BLaER1 treated with 17β-estradiol and CSF1 and Interleukin-3, amounts not matched to agents 10 nM and 100 nM (cell line): ENCODE measurements at regions not wholly inside any gene's neighbourhood (a gene's known extent, or its start where the extent isn't known, plus 50 kb on each side); places are given as distances from the start of the nearest gene placed in this dataset.

Experiments used
- H3K27ac ChIP-seq, 11 experiments: shearing (Covaris generic); formaldehyde crosslinking; 2 replicates each; pipeline ENCODE4 v1.8.1; 2022
- H3K27me3 ChIP-seq, 11 experiments: shearing (Covaris generic); formaldehyde crosslinking; 2 replicates each; pipeline ENCODE4 v1.8.1; 2022
- H3K36me3 ChIP-seq, 11 experiments: shearing (Covaris generic); formaldehyde crosslinking; 2 replicates each; pipeline ENCODE4 v1.8.1; 2022
- H3K4me1 ChIP-seq, 10 experiments: shearing (Covaris generic); formaldehyde crosslinking; 2 replicates each; pipeline ENCODE4 v1.8.1; 2022
- H3K4me2 ChIP-seq, 11 experiments: shearing (Covaris generic); formaldehyde crosslinking; 2 replicates each; pipeline ENCODE4 v1.8.1; 2022
- H3K4me3 ChIP-seq, 10 experiments: shearing (Covaris generic); formaldehyde crosslinking; 2 replicates each; pipeline ENCODE4 v1.8.1; 2022
- H3K9ac ChIP-seq, 11 experiments: shearing (Covaris generic); formaldehyde crosslinking; 2 replicates each; pipeline ENCODE4 v1.8.1; 2022
- H3K9me3 ChIP-seq, 11 experiments: shearing (Covaris generic); formaldehyde crosslinking; replicated peaks in 1 of 11; 2 replicates each; pipeline ENCODE4 v1.8.1; 2022
- H4K20me1 ChIP-seq, 11 experiments: shearing (Covaris generic); formaldehyde crosslinking; 2 replicates each; pipeline ENCODE4 v1.8.1; 2022
- Cebpa-rat ChIP-seq, 11 experiments: shearing (Covaris generic); IDR thresholded peaks; 2 replicates each; pipeline ENCODE4 v1.8.1; 2022

GRCh38 chr16:52103791-52104190 is 443.2 kb downstream of the TOX3 start:
- H4K20me1 ChIP-seq: no peaks in the 10 kb centered on the region
- TF ChIP-seq Cebpa-rat (IDR thresholded peaks at IDR 0.05): no peak

DNA sequence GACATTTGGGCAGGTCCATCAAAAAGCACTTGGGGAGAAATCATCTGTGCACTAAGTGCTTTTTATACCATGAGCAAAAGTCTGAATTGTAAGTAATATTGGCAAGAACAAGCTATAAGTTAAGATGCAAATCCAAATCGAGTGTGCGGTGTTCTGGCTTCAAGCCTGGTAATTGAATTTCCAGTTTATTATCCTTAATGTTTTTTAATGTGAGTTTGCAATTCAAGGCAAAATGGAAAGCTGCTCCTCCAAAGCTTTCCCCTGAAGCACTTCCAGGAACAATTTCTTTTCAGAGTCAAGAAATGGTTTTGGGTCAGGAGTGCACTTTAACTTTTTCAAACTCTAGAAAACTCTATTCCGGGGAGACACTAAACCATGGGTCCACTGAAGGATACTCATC is 445.7 kb downstream of the TOX3 start:
- Histone ChIP-seq H3K27me3 (no peaks in the 10 kb centered on the region), H3K4me3 (no peak overlapping the region), H3K4me2 (no peak overlapping the region), H3K9me3 (no peaks in the 10 kb centered on the region), H3K27ac (no peak overlapping the region), H3K9ac (no peak overlapping the region), H4K20me1 (no peaks in the 10 kb centered on the region), H3K36me3 (no peaks in the 10 kb centered on the region), H3K4me1 (no peaks in the 10 kb centered on the region)
- no peak for TF ChIP-seq Cebpa-rat (IDR thresholded peaks at IDR 0.05)

More at GRCh38 chr16:52103791-52104190, 443.2 kb downstream of the TOX3 start:
- Histone ChIP-seq H3K27ac (no peak overlapping the region), H3K36me3 (no peaks in the 10 kb centered on the region), H3K27me3 (no peaks in the 10 kb centered on the region), H3K9me3 (no peaks in the 10 kb centered on the region), H3K4me3 (no peak overlapping the region), H3K4me2 (no peak overlapping the region), H3K9ac (no peak overlapping the region), H3K4me1 (no peaks in the 10 kb centered on the region)

GRCh38 chr16:52099382-52099781 is 447.6 kb downstream of the TOX3 start:
- H3K9me3 ChIP-seq: no peaks in the 10 kb centered on the region
- no peak overlapping the region for H3K4me3 ChIP-seq

GRCh38 chr16:52095471-52095870 is 451.5 kb downstream of the TOX3 start:
- Histone ChIP-seq H4K20me1 (no peaks in the 10 kb centered on the region), H3K4me2 (no peak overlapping the region), H3K4me3 (no peak overlapping the region), H3K9me3 (no peaks in the 10 kb centered on the region), H3K27ac (no peak overlapping the region), H3K27me3 (no peaks in the 10 kb centered on the region), H3K9ac (no peak overlapping the region), H3K36me3 (no peaks in the 10 kb centered on the region), H3K4me1 (no peaks in the 10 kb centered on the region)
- no peak for TF ChIP-seq Cebpa-rat (IDR thresholded peaks at IDR 0.05)

More at GRCh38 chr16:52099382-52099781, 447.6 kb downstream of the TOX3 start:
- Histone ChIP-seq H3K27ac (no peak overlapping the region; a peak in 1 of 22 replicates), H3K4me2 (no peak overlapping the region), H4K20me1 (no peaks in the 10 kb centered on the region), H3K36me3 (no peaks in the 10 kb centered on the region), H3K27me3 (no peaks in the 10 kb centered on the region), H3K4me1 (no peaks in the 10 kb centered on the region), H3K9ac (no peak overlapping the region)
- TF ChIP-seq Cebpa-rat (IDR thresholded peaks at IDR 0.05): no peak

GRCh38 chr16:52092126-52092525 is 454.8 kb downstream of the TOX3 start:
- no peaks in the 10 kb centered on the region for H3K27me3 ChIP-seq
- H3K4me3 ChIP-seq: no peak overlapping the region
- no peak overlapping the region for H3K9ac ChIP-seq
- no peak overlapping the region for H3K27ac ChIP-seq
- H3K36me3 ChIP-seq: no peaks in the 10 kb centered on the region
- no peak for TF ChIP-seq Cebpa-rat (IDR thresholded peaks at IDR 0.05)
- no peaks in the 10 kb centered on the region for H3K4me1 ChIP-seq
- H3K4me2 ChIP-seq: no peak overlapping the region
- no peaks in the 10 kb centered on the region for H3K9me3 ChIP-seq
- H4K20me1 ChIP-seq: no peaks in the 10 kb centered on the region

DNA sequence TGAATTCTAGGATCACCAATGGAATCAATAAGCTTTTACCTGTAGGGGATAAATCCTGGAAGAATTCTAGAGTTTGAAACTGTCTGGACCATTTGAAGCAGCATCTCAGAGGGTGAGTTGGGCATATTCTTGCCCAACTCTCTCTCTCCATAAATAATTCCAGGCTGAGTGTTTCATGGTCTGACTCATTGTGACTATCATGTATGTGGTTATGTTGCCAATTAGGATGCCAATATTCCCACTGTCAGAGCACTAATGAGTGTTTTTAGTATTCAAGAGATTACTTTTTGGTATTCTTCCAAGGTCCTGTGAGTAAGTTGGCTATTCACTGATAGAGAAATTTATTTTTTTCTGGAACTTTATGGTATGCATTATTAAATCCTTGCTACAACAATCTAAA is 456.9 kb downstream of the TOX3 start:
- no peaks in the 10 kb centered on the region for H3K27me3 ChIP-seq
- H4K20me1 ChIP-seq: no peaks in the 10 kb centered on the region
- H3K36me3 ChIP-seq: no peaks in the 10 kb centered on the region
- no peaks in the 10 kb centered on the region for H3K9me3 ChIP-seq
- TF ChIP-seq Cebpa-rat (IDR thresholded peaks at IDR 0.05): no peak
- no peak overlapping the region for H3K4me2 ChIP-seq
- H3K9ac ChIP-seq: no peak overlapping the region
- H3K4me3 ChIP-seq: no peak overlapping the region
- no peaks in the 10 kb centered on the region for H3K4me1 ChIP-seq
- no peak overlapping the region for H3K27ac ChIP-seq

DNA sequence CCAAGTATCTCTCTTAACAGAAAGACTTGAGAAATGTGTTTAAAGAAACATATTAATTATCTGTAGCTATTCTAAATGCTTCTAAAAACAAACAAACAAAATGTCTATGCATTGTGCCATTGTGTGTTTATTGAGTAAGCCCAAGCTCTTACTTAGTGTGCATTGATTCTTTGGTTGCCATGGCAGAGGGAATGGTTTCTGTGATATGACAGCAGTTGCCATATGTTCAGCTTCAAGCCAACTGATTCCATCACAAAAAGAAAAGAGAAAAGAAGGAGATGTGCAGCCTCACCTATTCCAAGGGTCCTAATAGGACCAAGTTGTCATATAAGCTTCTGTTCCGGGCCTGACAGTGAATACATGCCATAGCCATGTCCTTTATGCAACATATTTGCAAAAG is 457.5 kb downstream of the TOX3 start:
- Histone ChIP-seq H3K9ac (no peak overlapping the region), H3K36me3 (no peaks in the 10 kb centered on the region), H3K27me3 (no peaks in the 10 kb centered on the region), H4K20me1 (no peaks in the 10 kb centered on the region), H3K4me2 (no peak overlapping the region), H3K4me3 (no peak overlapping the region), H3K4me1 (no peaks in the 10 kb centered on the region), H3K27ac (no peak overlapping the region), H3K9me3 (no peaks in the 10 kb centered on the region)
- no peak for TF ChIP-seq Cebpa-rat (IDR thresholded peaks at IDR 0.05)

DNA sequence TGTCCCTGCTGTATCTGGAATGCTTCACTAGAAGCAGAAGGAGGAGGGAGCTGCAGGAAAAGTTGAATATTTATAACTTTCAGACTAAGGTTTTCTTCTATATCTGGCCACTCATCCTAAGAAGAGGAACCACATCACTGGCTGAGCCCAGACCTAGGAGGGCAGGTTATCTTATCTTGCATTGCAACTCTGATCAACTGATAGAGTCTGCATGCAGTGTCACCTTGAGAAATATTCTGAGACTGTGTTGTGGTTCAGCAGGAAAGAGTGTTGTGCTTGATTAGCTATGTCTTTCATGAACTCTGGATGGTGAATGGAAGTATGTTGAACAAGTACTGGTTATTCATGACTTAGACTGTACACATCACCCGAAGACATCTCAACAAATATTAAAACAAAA is 460.0 kb downstream of the TOX3 start:
- no peak for TF ChIP-seq Cebpa-rat (IDR thresholded peaks at IDR 0.05)
- H3K9me3 ChIP-seq: no peaks in the 10 kb centered on the region
- no peak overlapping the region for H3K4me3 ChIP-seq
- no peaks in the 10 kb centered on the region for H3K27me3 ChIP-seq
- H3K9ac ChIP-seq: no peak overlapping the region
- H3K27ac ChIP-seq: no peak overlapping the region
- no peak overlapping the region for H3K4me2 ChIP-seq
- H3K4me1 ChIP-seq: no peaks in the 10 kb centered on the region
- no peaks in the 10 kb centered on the region for H3K36me3 ChIP-seq
- H4K20me1 ChIP-seq: no peaks in the 10 kb centered on the region

DNA sequence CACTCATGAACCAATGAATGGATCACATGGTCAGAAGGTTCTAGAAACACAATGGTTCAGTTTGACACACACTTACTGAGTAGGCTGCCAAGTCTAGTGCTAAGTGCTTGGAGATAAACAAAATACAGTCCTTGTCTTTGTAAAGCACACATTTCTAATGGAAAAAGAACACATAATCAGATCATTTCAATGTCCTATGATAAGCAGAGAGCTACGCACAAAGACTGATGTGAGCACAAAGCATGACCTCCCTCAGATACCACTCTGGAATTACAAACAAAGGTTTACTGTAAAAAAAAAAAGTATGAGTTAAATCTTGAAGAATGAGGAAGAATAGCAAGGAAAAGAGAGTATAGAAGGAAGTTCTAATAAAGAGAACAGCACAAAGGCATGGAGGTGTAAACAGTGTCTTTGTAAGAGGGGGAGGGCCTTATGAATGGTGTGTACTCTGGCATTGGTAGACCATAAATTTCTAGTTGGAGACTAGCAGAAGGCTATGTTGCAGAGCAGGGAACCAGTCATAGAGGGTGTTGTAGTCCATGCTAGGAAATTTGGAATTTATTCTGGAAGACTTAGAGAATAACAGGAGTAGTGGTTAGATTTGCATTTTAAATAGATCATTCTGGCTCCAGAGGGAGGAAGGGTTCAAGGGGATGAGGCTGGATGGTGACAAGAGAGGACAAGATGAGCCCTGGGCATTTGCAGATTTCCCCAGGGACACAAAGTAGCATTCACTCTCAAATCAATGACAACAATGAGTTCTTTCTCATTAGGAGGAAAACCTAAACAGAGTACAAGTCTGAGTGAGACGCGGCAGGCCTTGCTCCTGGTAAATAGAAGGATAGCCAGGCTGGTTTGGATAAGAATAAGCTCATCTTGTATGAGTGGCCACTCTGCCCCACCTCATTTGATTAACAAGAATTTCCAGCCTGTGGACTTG is 468.0 kb downstream of the TOX3 start:
- no peaks in the 10 kb centered on the region for H4K20me1 ChIP-seq
- H3K27me3 ChIP-seq: no peaks in the 10 kb centered on the region
- H3K4me3 ChIP-seq: no peak overlapping the region
- H3K4me1 ChIP-seq: no peaks in the 10 kb centered on the region
- no peaks in the 10 kb centered on the region for H3K36me3 ChIP-seq
- H3K4me2 ChIP-seq: no peak overlapping the region
- H3K27ac ChIP-seq: no peak overlapping the region
- no peak for TF ChIP-seq Cebpa-rat (IDR thresholded peaks at IDR 0.05)
- H3K9ac ChIP-seq: no peak overlapping the region
- no peaks in the 10 kb centered on the region for H3K9me3 ChIP-seq

GRCh38 chr16:52077607-52078006 is 469.3 kb downstream of the TOX3 start:
- Histone ChIP-seq H4K20me1 (no peaks in the 10 kb centered on the region), H3K4me1 (peaks cover 0 to 8% (median 2%) of the 10 kb centered on the region in 10 experiments; a peak in 4 of 20 replicates), H3K36me3 (no peaks in the 10 kb centered on the region), H3K27me3 (no peaks in the 10 kb centered on the region), H3K4me3 (no peak overlapping the region), H3K9ac (no peak overlapping the region), H3K9me3 (no peaks in the 10 kb centered on the region), H3K27ac (no peak overlapping the region), H3K4me2 (no peak overlapping the region)
- TF ChIP-seq Cebpa-rat (IDR thresholded peaks at IDR 0.05): no peak
